ENCODE measurements at regions not wholly inside any gene's neighbourhood (a gene's known extent, or its start where the extent isn't known, plus 50 kb on each side); places are given as distances from the start of the nearest gene placed in this dataset.

GRCh38 chr11:80466570-80466969 lies 1025.7 kb upstream of the TENM4 start:
- no peak for TF ChIP-seq POLR2A (IDR thresholded peaks at IDR 0.05)
- TF ChIP-seq CTCF (IDR thresholded peaks at IDR 0.05) = no peak
